Stomach (tissue), 8 donors: ENCODE measurements at regions not wholly inside any gene's neighbourhood (a gene's known extent, or its start where the extent isn't known, plus 50 kb on each side); places are given as distances from the start of the nearest gene placed in this dataset.

Source experiments
- DNase-seq, 2 donors: peaks; one replicate each; pipeline versions ENCODE4 v3.0.0 to v3.0.0-alpha.2; 2013 to 2019
- H3K27ac ChIP-seq, 5 donors: fragments of 200-600 bp in 4 of 5; sonication (generic) in 4 of 5; one replicate each; pipeline ENCODE4 v1.5.1; 2013 to 2019; ENCODE audit warnings: mild to moderate bottlenecking in 1 of 5, moderate library complexity in 1 of 5
- H3K27me3 ChIP-seq, 3 donors: fragments of 200-600 bp; sonication (generic); one replicate each; pipeline ENCODE4 v1.5.1; 2017 to 2019; ENCODE audit warnings: mixed run types in 1 of 3
- H3K36me3 ChIP-seq, 4 donors: fragments of 200-600 bp; sonication (generic); 1 replicate in 3 of 4; 2 replicates in 1 of 4; pipeline ENCODE4 v1.5.1; 2016 to 2019
- H3K4me1 ChIP-seq, 4 donors: fragments of 200-600 bp; sonication (generic); one replicate each; pipeline ENCODE4 v1.5.1; 2016 to 2019
- H3K4me3 ChIP-seq, 4 donors: fragments of 200-600 bp; sonication (generic) in 3 of 4; one replicate each; pipeline ENCODE4 v1.5.1; 2016 to 2019; ENCODE audit warnings: mild to moderate bottlenecking in 1 of 4
- H3K9me3 ChIP-seq, 4 donors: fragments of 200-600 bp; sonication (generic); one replicate each; pipeline ENCODE4 v1.5.1; 2016 to 2019
- CTCF ChIP-seq, 7 experiments: fragments of 450-650 bp in 4 of 7; fragments of 200-600 bp in 3 of 7; sonication (generic) in 3 of 7; IDR thresholded peaks; one replicate each; pipeline ENCODE4 v1.5.1; 2016 to 2019; ENCODE audit warnings: antibody characterized with exemption in 7 of 7, control low read depth in 2 of 7, mild to moderate bottlenecking in 1 of 7
- EP300 ChIP-seq: sonication (generic); formaldehyde crosslinking; IDR thresholded peaks from one replicate; pipeline ENCODE4 v1.6.1; 2017; ENCODE audit warnings: antibody characterized with exemption
- POLR2A ChIP-seq, 4 donors: fragments of 450-650 bp; IDR thresholded peaks; one replicate each; pipeline ENCODE4 v1.6.1; 2016; ENCODE audit warnings: antibody characterized with exemption in 4 of 4, control low read depth in 2 of 4, mild to moderate bottlenecking in 1 of 4, moderate library complexity in 1 of 4
- POLR2AphosphoS5 ChIP-seq, 3 donors: sonication (generic); formaldehyde crosslinking; IDR thresholded peaks; one replicate each; pipeline ENCODE4 v1.6.1; 2016; ENCODE audit warnings: antibody characterized with exemption in 3 of 3
- WGBS, 5 donors: extraction: QIAGEN DNeasy Blood & Tissue Kit in 3 of 5; methylation state at CpG; one replicate each; pipeline versions ENCODE4 v1.1.5 to v1.1.7; 2013 to 2018; 5-methylcytosine and 5-hydroxymethylcytosine counted together
- intact Hi-C: fragments of 100-400 bp; cut with DNase I; formaldehyde crosslinking; loops from one replicate; pipeline ENCODE4 v1.15.1; 2023; ENCODE audit warnings: low total_unique reads
- donor health status: healthy with polysubstance abuse.
- donor health status: Bipolar disorder and iron deficiency.
- donor health status: healthy.

- no peak for DNase-seq
- 90 to 95% (median 91%) methylated on average over 3 of the region's 3 CpGs for WGBS, 5 donors
- intact Hi-C loops = no loop called here
- Histone ChIP-seq H3K9me3 (no peaks in the 10 kb centered on the region), H3K36me3 (no peaks in the 10 kb centered on the region), H3K27me3 (peaks cover 0 to 6% (median 0%) of the 10 kb centered on the region in 3 donors), H3K4me3 (no peak overlapping the region), H3K27ac (no peak overlapping the region), H3K4me1 (no peaks in the 10 kb centered on the region)
- TF ChIP-seq POLR2A (IDR thresholded peaks at IDR 0.05) (no peak), POLR2AphosphoS5 (IDR thresholded peaks at IDR 0.05) (no peak), EP300 (no peak), CTCF (IDR thresholded peaks at IDR 0.05) (no peak)
Observed at GRCh38 chr16:73537921-73538320, 490.0 kb upstream of the ZFHX3 start.

- Histone ChIP-seq H3K36me3 (no peaks in the 10 kb centered on the region), H3K4me1 (no peaks in the 10 kb centered on the region), H3K27ac (no peak overlapping the region), H3K4me3 (no peak overlapping the region), H3K27me3 (peaks cover 0 to 2% (median 0%) of the 10 kb centered on the region in 3 donors), H3K9me3 (no peaks in the 10 kb centered on the region)
- TF ChIP-seq CTCF (IDR thresholded peaks at IDR 0.05) = no peak
- no peak for TF ChIP-seq EP300
- no peak for TF ChIP-seq POLR2AphosphoS5 (IDR thresholded peaks at IDR 0.05)
- no peak for TF ChIP-seq POLR2A (IDR thresholded peaks at IDR 0.05)
- intact Hi-C loops = no loop called here
- WGBS, 5 donors = 79 to 87% (median 85%) methylated on average over 3 of the region's 3 CpGs
- DNase-seq = no peak
Observed at GRCh38 chr16:73536931-73537330, 489.0 kb upstream of the ZFHX3 start.

DNA sequence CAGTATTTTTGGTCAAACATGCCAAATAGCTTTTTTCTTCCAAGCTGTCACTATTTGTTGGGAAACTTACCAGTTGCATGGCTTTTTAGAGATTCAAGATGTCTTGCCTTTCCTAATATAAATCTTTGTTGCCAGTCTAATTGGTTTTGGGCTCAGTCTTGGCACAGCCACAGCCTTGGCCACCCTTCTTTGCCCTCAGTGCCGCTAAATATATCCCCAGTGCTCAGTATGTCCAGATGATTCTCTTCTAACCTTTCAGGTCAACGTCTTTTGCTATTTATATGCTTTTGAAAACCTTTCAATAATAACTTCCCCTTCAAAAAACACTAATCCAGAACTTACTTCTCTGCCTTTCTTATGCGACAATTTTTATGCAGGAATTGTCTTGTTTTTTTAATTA is 483.1 kb upstream of the ZFHX3 start:
- Histone ChIP-seq H3K4me3 (no peak overlapping the region), H3K4me1 (no peaks in the 10 kb centered on the region), H3K27me3 (no peaks in the 10 kb centered on the region), H3K36me3 (no peaks in the 10 kb centered on the region), H3K27ac (no peak overlapping the region), H3K9me3 (no peaks in the 10 kb centered on the region)
- 46 to 67% (median 56%) methylated on average over 3 of the region's 3 CpGs for WGBS, 5 donors
- intact Hi-C loops = no loop called here
- DNase-seq = no peak
- TF ChIP-seq POLR2A (IDR thresholded peaks at IDR 0.05) (no peak), POLR2AphosphoS5 (IDR thresholded peaks at IDR 0.05) (no peak), EP300 (no peak), CTCF (IDR thresholded peaks at IDR 0.05) (no peak)

DNA sequence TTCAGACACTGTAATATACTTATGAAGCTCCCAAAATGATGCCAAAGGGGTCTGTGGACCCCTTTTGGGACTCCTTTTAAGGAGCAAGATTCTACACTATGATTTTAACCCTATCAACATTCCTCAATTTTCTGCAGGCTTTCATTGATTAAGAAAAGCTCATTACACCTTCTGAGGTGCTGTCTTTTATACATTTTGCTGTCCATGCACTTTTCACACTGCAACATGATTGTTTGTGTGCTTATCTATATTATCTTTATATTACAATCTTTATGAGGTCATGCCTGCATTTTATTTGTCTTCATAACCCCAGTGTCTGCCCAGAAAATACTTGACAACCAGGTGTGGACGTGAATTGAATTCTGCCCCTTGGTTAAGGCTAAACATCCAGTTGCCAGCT is 482.6 kb upstream of the ZFHX3 start:
- DNase-seq = no peak
- Histone ChIP-seq H3K9me3 (no peaks in the 10 kb centered on the region), H3K27me3 (no peaks in the 10 kb centered on the region), H3K36me3 (no peaks in the 10 kb centered on the region), H3K4me1 (no peaks in the 10 kb centered on the region), H3K27ac (no peak overlapping the region), H3K4me3 (no peak overlapping the region)
- 45 to 59% (median 48%) methylated on average over 1 of the region's 1 CpG for WGBS, 5 donors
- intact Hi-C loops = no loop called here
- TF ChIP-seq EP300 (no peak), POLR2A (IDR thresholded peaks at IDR 0.05) (no peak), CTCF (IDR thresholded peaks at IDR 0.05) (no peak), POLR2AphosphoS5 (IDR thresholded peaks at IDR 0.05) (no peak)
